ENCODE measurements at regions not wholly inside any gene's neighbourhood (a gene's known extent, or its start where the extent isn't known, plus 50 kb on each side); places are given as distances from the start of the nearest gene placed in this dataset.

DNA sequence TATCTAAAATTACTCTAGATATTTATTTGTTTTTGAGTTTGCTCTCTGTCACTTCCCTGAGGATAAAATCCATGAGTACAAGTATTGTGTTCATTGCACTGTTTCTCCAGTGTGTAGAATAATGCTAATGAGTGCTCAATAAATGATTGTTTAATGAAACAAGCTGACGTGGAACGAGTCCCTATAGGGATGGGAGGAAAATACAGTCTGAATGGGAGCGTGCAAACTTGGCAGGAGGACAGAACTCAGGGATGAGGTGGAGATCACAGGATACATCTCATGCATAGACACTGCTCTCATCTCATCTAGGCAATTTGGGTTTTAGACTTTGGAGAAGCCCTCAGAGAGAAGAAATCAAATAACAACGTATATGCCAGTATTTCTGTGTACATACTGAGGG, 58.4 kb upstream of the ZC3H12C start:
- TF ChIP-seq USF2 (IDR thresholded peaks at IDR 0.05; ENCODE audit: borderline replicate concordance, low read depth, low read length) (no peak), TAF1 (IDR thresholded peaks at IDR 0.05; ENCODE audit: borderline replicate concordance, low read depth, low read length) (no peak), SP1 (IDR thresholded peaks at IDR 0.05; ENCODE audit: low read depth, low read length) (no peak), YY1 (IDR thresholded peaks at IDR 0.05; ENCODE audit: low read depth, low read length) (no peak), CHD1 (IDR thresholded peaks at IDR 0.05; ENCODE audit: low read depth, low read length) (no peak), CTCF (IDR thresholded peaks at IDR 0.05 in 2 of 3, conservative IDR thresholded peaks at IDR 0.05 in 1 of 3; ENCODE audit: control insufficient read depth in 2 of 3, extremely low read depth in 1 of 3, insufficient read depth in 1 of 3, low read depth in 3 of 3, low read length in 3 of 3) (no peak), TCF12 (IDR thresholded peaks at IDR 0.05; ENCODE audit: low read depth, low read length) (no peak), E2F8 (IDR thresholded peaks at IDR 0.05; ENCODE audit: low read depth, partially characterized antibody) (no peak), ZNF207 (IDR thresholded peaks at IDR 0.05; ENCODE audit: borderline replicate concordance) (no peak), POLR2A (IDR thresholded peaks at IDR 0.05; ENCODE audit: low read depth, low read length) (no peak), BHLHE40 (IDR thresholded peaks at IDR 0.05; ENCODE audit: borderline replicate concordance in 1 of 2, low read depth in 2 of 2, low read length in 1 of 2) (no peak), ATF3 (IDR thresholded peaks at IDR 0.05; ENCODE audit: borderline replicate concordance, extremely low read depth, low read depth, low read length) (no peak), NBN (IDR thresholded peaks at IDR 0.05) (no peak)
- TF ChIP-seq, protein P1, sequence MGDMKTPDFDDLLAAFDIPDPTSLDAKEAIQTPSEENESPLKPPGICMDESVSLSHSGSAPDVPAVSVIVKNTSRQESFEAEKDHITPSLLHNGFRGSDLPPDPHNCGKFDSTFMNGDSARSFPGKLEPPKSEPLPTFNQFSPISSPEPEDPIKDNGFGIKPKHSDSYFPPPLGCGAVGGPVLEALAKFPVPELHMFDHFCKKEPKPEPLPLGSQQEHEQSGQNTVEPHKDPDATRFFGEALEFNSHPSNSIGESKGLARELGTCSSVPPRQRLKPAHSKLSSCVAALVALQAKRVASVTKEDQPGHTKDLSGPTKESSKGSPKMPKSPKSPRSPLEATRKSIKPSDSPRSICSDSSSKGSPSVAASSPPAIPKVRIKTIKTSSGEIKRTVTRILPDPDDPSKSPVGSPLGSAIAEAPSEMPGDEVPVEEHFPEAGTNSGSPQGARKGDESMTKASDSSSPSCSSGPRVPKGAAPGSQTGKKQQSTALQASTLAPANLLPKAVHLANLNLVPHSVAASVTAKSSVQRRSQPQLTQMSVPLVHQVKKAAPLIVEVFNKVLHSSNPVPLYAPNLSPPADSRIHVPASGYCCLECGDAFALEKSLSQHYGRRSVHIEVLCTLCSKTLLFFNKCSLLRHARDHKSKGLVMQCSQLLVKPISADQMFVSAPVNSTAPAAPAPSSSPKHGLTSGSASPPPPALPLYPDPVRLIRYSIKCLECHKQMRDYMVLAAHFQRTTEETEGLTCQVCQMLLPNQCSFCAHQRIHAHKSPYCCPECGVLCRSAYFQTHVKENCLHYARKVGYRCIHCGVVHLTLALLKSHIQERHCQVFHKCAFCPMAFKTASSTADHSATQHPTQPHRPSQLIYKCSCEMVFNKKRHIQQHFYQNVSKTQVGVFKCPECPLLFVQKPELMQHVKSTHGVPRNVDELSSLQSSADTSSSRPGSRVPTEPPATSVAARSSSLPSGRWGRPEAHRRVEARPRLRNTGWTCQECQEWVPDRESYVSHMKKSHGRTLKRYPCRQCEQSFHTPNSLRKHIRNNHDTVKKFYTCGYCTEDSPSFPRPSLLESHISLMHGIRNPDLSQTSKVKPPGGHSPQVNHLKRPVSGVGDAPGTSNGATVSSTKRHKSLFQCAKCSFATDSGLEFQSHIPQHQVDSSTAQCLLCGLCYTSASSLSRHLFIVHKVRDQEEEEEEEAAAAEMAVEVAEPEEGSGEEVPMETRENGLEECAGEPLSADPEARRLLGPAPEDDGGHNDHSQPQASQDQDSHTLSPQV (IDR thresholded peaks at IDR 0.05) = no peak
